ENCODE measurements at regions not wholly inside any gene's neighbourhood (a gene's known extent, or its start where the extent isn't known, plus 50 kb on each side); places are given as distances from the start of the nearest gene placed in this dataset.

DNA sequence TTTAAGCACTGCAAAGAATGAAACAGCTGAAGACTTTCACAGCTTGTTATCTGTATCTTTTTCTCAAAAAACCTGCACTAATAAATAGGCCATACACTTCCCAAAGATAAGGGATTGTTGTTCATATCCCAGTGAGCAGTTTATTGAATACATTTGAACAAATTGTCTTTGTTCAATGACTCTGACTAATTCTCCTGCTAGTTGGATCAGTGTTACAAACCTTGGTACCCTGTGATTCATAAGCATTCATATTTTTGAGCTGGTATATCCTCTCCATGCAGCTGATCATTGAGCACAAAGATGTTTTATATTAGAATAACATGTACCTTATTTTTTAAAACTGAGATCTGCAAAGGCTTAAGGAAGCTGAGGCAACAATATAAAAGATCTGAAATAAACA, 58.9 kb upstream of the FSCB start:
- Histone ChIP-seq H3K4me1 (ENCODE audit: control insufficient read depth, insufficient read depth, low read length) (no peaks in the 10 kb centered on the region), H3K9ac (ENCODE audit: low read length) (no peak overlapping the region), H3K27ac (ENCODE audit: low read depth, low read length) (no peak overlapping the region), H3K9me3 (ENCODE audit: control insufficient read depth, insufficient read depth, low read depth, low read length) (no peaks in the 10 kb centered on the region; the same call in 1 of the 2 replicates), H3K27me3 (ENCODE audit: control insufficient read depth, insufficient read depth, low read length) (no peaks in the 10 kb centered on the region), H3K36me3 (ENCODE audit: control insufficient read depth, insufficient read depth, low read length) (no peaks in the 10 kb centered on the region), H3K4me3 (ENCODE audit: low read depth, low read length) (no peak overlapping the region)

- H3K4me3 ChIP-seq (ENCODE audit: low read depth, low read length) = no peak overlapping the region
- H3K36me3 ChIP-seq (ENCODE audit: control insufficient read depth, insufficient read depth, low read length) = no peaks in the 10 kb centered on the region
- H3K27ac ChIP-seq (ENCODE audit: low read depth, low read length) = no peak overlapping the region
- H3K9ac ChIP-seq (ENCODE audit: low read length) = no peak overlapping the region
- H3K4me1 ChIP-seq (ENCODE audit: control insufficient read depth, insufficient read depth, low read length) = no peaks in the 10 kb centered on the region
- no peaks in the 10 kb centered on the region for H3K27me3 ChIP-seq (ENCODE audit: control insufficient read depth, insufficient read depth, low read length)
- no peaks in the 10 kb centered on the region; the same call in 1 of the 2 replicates for H3K9me3 ChIP-seq (ENCODE audit: control insufficient read depth, insufficient read depth, low read depth, low read length)
These were observed 57.8 kb upstream of the FSCB start for GRCh38 chr14:44564908-44565307.

All from HUES6 (cell line).